Testis (tissue), 2 donors: ENCODE measurements at regions not wholly inside any gene's neighbourhood (a gene's known extent, or its start where the extent isn't known, plus 50 kb on each side); places are given as distances from the start of the nearest gene placed in this dataset.

Experiments used
- POLR2A ChIP-seq: fragments of 450-650 bp; IDR thresholded peaks from one replicate; pipeline ENCODE4 v1.6.1; 2017; ENCODE audit warnings: antibody characterized with exemption, mild to moderate bottlenecking, moderate library complexity
- TF ChIP-seq, protein P1 (sequence below), 3 experiments: fragments of 450-650 bp in 2 of 3; fragments of 200-600 bp in 1 of 3; sonication (generic) in 1 of 3; IDR thresholded peaks; one replicate each; pipeline ENCODE4 v1.5.1; 2016 to 2019; ENCODE audit warnings: antibody characterized with exemption in 3 of 3, mild to moderate bottlenecking in 2 of 3, moderate library complexity in 1 of 3

- no peak for TF ChIP-seq POLR2A
- TF ChIP-seq, protein P1, sequence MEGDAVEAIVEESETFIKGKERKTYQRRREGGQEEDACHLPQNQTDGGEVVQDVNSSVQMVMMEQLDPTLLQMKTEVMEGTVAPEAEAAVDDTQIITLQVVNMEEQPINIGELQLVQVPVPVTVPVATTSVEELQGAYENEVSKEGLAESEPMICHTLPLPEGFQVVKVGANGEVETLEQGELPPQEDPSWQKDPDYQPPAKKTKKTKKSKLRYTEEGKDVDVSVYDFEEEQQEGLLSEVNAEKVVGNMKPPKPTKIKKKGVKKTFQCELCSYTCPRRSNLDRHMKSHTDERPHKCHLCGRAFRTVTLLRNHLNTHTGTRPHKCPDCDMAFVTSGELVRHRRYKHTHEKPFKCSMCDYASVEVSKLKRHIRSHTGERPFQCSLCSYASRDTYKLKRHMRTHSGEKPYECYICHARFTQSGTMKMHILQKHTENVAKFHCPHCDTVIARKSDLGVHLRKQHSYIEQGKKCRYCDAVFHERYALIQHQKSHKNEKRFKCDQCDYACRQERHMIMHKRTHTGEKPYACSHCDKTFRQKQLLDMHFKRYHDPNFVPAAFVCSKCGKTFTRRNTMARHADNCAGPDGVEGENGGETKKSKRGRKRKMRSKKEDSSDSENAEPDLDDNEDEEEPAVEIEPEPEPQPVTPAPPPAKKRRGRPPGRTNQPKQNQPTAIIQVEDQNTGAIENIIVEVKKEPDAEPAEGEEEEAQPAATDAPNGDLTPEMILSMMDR (IDR thresholded peaks at IDR 0.05) = no peak
These were observed 135.6 kb downstream of the IRX2 start for GRCh38 chr5:2615917-2616316.
